Right lobe of liver (tissue), 6 donors: ENCODE measurements at regions not wholly inside any gene's neighbourhood (a gene's known extent, or its start where the extent isn't known, plus 50 kb on each side); places are given as distances from the start of the nearest gene placed in this dataset.

Experiments
- ATAC-seq, 4 donors: fragments of 200-7000 bp; cut with Tn5 transposase; one replicate each; pipeline ENCODE4 v1.9.1; 2020; ENCODE audit warnings: mild to moderate bottlenecking in 4 of 4, moderate library complexity in 4 of 4
- DNase-seq, 3 donors: peaks; one replicate each; pipeline ENCODE4 v3.0.0-alpha.2; 2020
- H3K27ac ChIP-seq, 3 donors: fragments of 200-600 bp; one replicate each; pipeline ENCODE4 v1.8.0; 2022
- H3K27me3 ChIP-seq, 2 donors: fragments of 200-600 bp; one replicate each; pipeline ENCODE4 v1.8.0; 2022
- H3K36me3 ChIP-seq, 4 donors: fragments of 200-600 bp; sonication (generic) in 1 of 4; one replicate each; pipeline versions ENCODE4 v1.5.1 to v1.8.0; 2017 to 2022; ENCODE audit warnings: control low read depth in 1 of 4
- H3K4me1 ChIP-seq, 4 donors: fragments of 200-600 bp; sonication (generic) in 1 of 4; one replicate each; pipeline versions ENCODE4 v1.5.1 to v1.8.0; 2017 to 2022; ENCODE audit warnings: control low read depth in 1 of 4
- H3K4me3 ChIP-seq, 3 donors: fragments of 200-600 bp; one replicate each; pipeline ENCODE4 v1.8.0; 2022
- H3K9me3 ChIP-seq, 4 donors: fragments of 200-600 bp; sonication (generic) in 1 of 4; one replicate each; pipeline versions ENCODE4 v1.5.1 to v1.8.0; 2017 to 2022; ENCODE audit warnings: control low read depth in 1 of 4
- CTCF ChIP-seq, 4 donors: fragments of 200-600 bp in 3 of 4; fragments of 450-650 bp in 1 of 4; IDR thresholded peaks; one replicate each; pipeline versions ENCODE4 v1.5.1 to v1.8.0; 2016 to 2022; ENCODE audit warnings: antibody characterized with exemption in 4 of 4, mild to moderate bottlenecking in 2 of 4
- POLR2A ChIP-seq: fragments of 450-650 bp; IDR thresholded peaks from one replicate; pipeline ENCODE4 v1.6.1; 2017; ENCODE audit warnings: antibody characterized with exemption, mild to moderate bottlenecking
- WGBS: methylation state at CpG from one replicate; pipeline ENCODE4 v1.1.6; 2018; ENCODE audit warnings: low coverage, low lambda C conversion rate; ENCODE audit not compliant: insufficient coverage; ENCODE audit errors: missing lambda C conversion rate; 5-methylcytosine and 5-hydroxymethylcytosine counted together
- intact Hi-C, 2 donors: fragments of 100-400 bp; cut with DNase I; formaldehyde crosslinking; loops; one replicate each; pipeline versions ENCODE4 v1.11.2 to v1.14.1; 2022
- donor health status: DM: no; HTN: yes; CAD: no.
- donor health status: DM: no; HTN: no; CAD: no.
- donor health status: DM: no; HTN: no; CAD: no.
- donor health status: DM: no; HTN: yes; CAD: no.
- donor health status: DM: no; HTN: yes; CAD: no.

- Histone ChIP-seq H3K4me3 (no peak overlapping the region), H3K9me3 (no peaks in the 10 kb centered on the region), H3K27me3 (no peaks in the 10 kb centered on the region), H3K36me3 (no peaks in the 10 kb centered on the region), H3K4me1 (no peaks in the 10 kb centered on the region), H3K27ac (no peak overlapping the region)
- ATAC-seq = no peak
- DNase-seq = no peak
- TF ChIP-seq CTCF (IDR thresholded peaks at IDR 0.05) (no peak), POLR2A (no peak)
- WGBS = 66% methylated on average over 4 of the region's 4 CpGs
- intact Hi-C loops = no loop called here
Measured at GRCh38 chr21:27818847-27819246, 852.0 kb upstream of the ADAMTS5 start.

GRCh38 chr21:27817902-27818623 is 851.2 kb upstream of the ADAMTS5 start:
- ATAC-seq (no peak), DNase-seq (no peak)
- Histone ChIP-seq H3K4me3 (no peak overlapping the region), H3K27ac (no peak overlapping the region), H3K27me3 (no peaks in the 10 kb centered on the region), H3K36me3 (no peaks in the 10 kb centered on the region), H3K4me1 (no peaks in the 10 kb centered on the region), H3K9me3 (no peaks in the 10 kb centered on the region)
- 84% methylated on average over 5 of the region's 5 CpGs for WGBS
- intact Hi-C loops = no loop called here
- TF ChIP-seq CTCF (IDR thresholded peaks at IDR 0.05) (no peak), POLR2A (no peak)

- TF ChIP-seq CTCF (IDR thresholded peaks at IDR 0.05) = no peak
- TF ChIP-seq POLR2A = no peak
- no peaks in the 10 kb centered on the region for H3K4me1 ChIP-seq
- H3K27me3 ChIP-seq = no peaks in the 10 kb centered on the region
- ATAC-seq = no peak
- no peaks in the 10 kb centered on the region for H3K9me3 ChIP-seq
- no peak overlapping the region for H3K27ac ChIP-seq
- intact Hi-C loops = no loop called here
- H3K36me3 ChIP-seq = no peaks in the 10 kb centered on the region
- H3K4me3 ChIP-seq = no peak overlapping the region
- 78% methylated on average over 1 of the region's 1 CpG for WGBS
- DNase-seq = no peak
Measured at GRCh38 chr21:27817074-27817473, 850.2 kb upstream of the ADAMTS5 start.

- WGBS = 70% methylated on average over 4 of the region's 4 CpGs
- ATAC-seq (no peak), DNase-seq (no peak)
- TF ChIP-seq CTCF (IDR thresholded peaks at IDR 0.05) (no peak), POLR2A (no peak)
- no peak overlapping the region for H3K27ac ChIP-seq
- H3K4me3 ChIP-seq = no peak overlapping the region
- no peaks in the 10 kb centered on the region for H3K36me3 ChIP-seq
- H3K27me3 ChIP-seq = no peaks in the 10 kb centered on the region
- H3K9me3 ChIP-seq = no peaks in the 10 kb centered on the region
- intact Hi-C loops = no loop called here
- H3K4me1 ChIP-seq = no peaks in the 10 kb centered on the region
Measured at GRCh38 chr21:27816301-27816700, 849.4 kb upstream of the ADAMTS5 start.

- Histone ChIP-seq H3K4me1 (no peaks in the 10 kb centered on the region), H3K4me3 (no peak overlapping the region), H3K36me3 (no peaks in the 10 kb centered on the region), H3K27me3 (no peaks in the 10 kb centered on the region), H3K27ac (no peak overlapping the region), H3K9me3 (no peaks in the 10 kb centered on the region)
- WGBS = 50% methylated on average over 1 of the region's 1 CpG
- no peak for ATAC-seq
- intact Hi-C loops = no loop called here
- TF ChIP-seq CTCF (IDR thresholded peaks at IDR 0.05) = no peak
- no peak for TF ChIP-seq POLR2A
- DNase-seq = no peak
Measured at GRCh38 chr21:27814226-27814625, 847.3 kb upstream of the ADAMTS5 start.
